ENCODE measurements at regions not wholly inside any gene's neighbourhood (a gene's known extent, or its start where the extent isn't known, plus 50 kb on each side); places are given as distances from the start of the nearest gene placed in this dataset.

- TF ChIP-seq CTCF (IDR thresholded peaks at IDR 0.05) (no peak), POLR2A (IDR thresholded peaks at IDR 0.05) (no peak)
Observed at GRCh38 chr14:66404051-66404545, 82.1 kb upstream of the CCDC196 start.
